IMR-90 (cell line): ENCODE measurements at regions not wholly inside any gene's neighbourhood (a gene's known extent, or its start where the extent isn't known, plus 50 kb on each side); places are given as distances from the start of the nearest gene placed in this dataset.

Experiments used
- ATAC-seq: fragments of 200-7000 bp; cut with Tn5 transposase; 2 replicates; pipeline ENCODE4 v1.9.1; 2020; ENCODE audit warnings: low read depth, mild to moderate bottlenecking, moderate library complexity
- BruUV-seq: library from RNA; stranded (reverse); fragments of 400-500 nt; replicated peaks from 2 replicates; lab custom pipeline; 2021; lab: Mats Ljungman, UMichigan
- CTCF ChIA-PET: fragments of 300-600 bp; formaldehyde crosslinking; extraction: SDS; loops from one replicate; lab custom pipeline; 2021; ENCODE audit warnings: antibody characterized with exemption; lab: Yijun Ruan, JAX
- POLR2A ChIA-PET: fragments of 300-600 bp; sonication (Branson Sonifier 250); formaldehyde crosslinking; loops from one replicate; lab custom pipeline; 2022; ENCODE audit warnings: antibody characterized with exemption; ENCODE audit not compliant: unreplicated experiment; lab: Charles Lee
- DNase-seq: peaks from one replicate; pipeline ENCODE4 v3.0.0; 2013
- H2AFZ ChIP-seq: replicated peaks from 2 replicates; pipeline ENCODE3; 2013; ENCODE audit warnings: low read length, mild to moderate bottlenecking; ENCODE audit not compliant: poor library complexity
- H2AK5ac ChIP-seq: 2 replicates; pipeline ENCODE4 v1.6.1; 2013; ENCODE audit warnings: low read depth, low read length, inconsistent platforms
- H2AK9ac ChIP-seq: replicated peaks from 2 replicates; pipeline ENCODE3; 2013; ENCODE audit warnings: mild to moderate bottlenecking, low read depth, low read length, moderate library complexity; ENCODE audit not compliant: poor library complexity
- H2BK120ac ChIP-seq: 2 replicates; pipeline ENCODE4 v1.6.1; 2013; ENCODE audit warnings: low read depth, low read length, inconsistent platforms
- H2BK15ac ChIP-seq: 3 replicates; pipeline ENCODE4 v1.6.1; 2013; ENCODE audit warnings: low read depth, low read length, inconsistent platforms
- H2BK20ac ChIP-seq: 2 replicates; pipeline ENCODE4 v1.6.1; 2013; ENCODE audit warnings: low read depth, mild to moderate bottlenecking, inconsistent platforms, low read length, moderate library complexity
- H2BK5ac ChIP-seq: 2 replicates; pipeline ENCODE4 v1.6.1; 2013; ENCODE audit warnings: mild to moderate bottlenecking, low read depth, low read length, inconsistent platforms; ENCODE audit not compliant: poor library complexity, severe bottlenecking
- H3K14ac ChIP-seq: replicated peaks from 2 replicates; pipeline ENCODE4 v1.6.1; 2013; ENCODE audit warnings: low read depth, low read length, inconsistent platforms
- H3K18ac ChIP-seq: 2 replicates; pipeline ENCODE4 v1.6.1; 2013; ENCODE audit warnings: low read depth, low read length, control low read depth
- H3K23ac ChIP-seq: 2 replicates; pipeline ENCODE4 v1.6.1; 2013; ENCODE audit warnings: low read depth, low read length, inconsistent platforms
- H3K27ac ChIP-seq: 2 replicates; pipeline ENCODE4 v1.5.1; 2013; ENCODE audit warnings: mild to moderate bottlenecking, control low read depth, low read length; ENCODE audit not compliant: insufficient read depth
- H3K27me3 ChIP-seq: 2 replicates; pipeline ENCODE4 v1.6.1; 2013; ENCODE audit warnings: low read length; ENCODE audit not compliant: control insufficient read depth, insufficient read depth
- H3K36me3 ChIP-seq: 2 replicates; pipeline ENCODE4 v1.6.1; 2013; ENCODE audit warnings: low read length, mixed read lengths; ENCODE audit not compliant: control insufficient read depth, insufficient read depth
- H3K4ac ChIP-seq: 2 replicates; pipeline ENCODE4 v1.6.1; 2013; ENCODE audit warnings: low read depth, low read length, inconsistent platforms
- H3K4me1 ChIP-seq: 2 replicates; pipeline ENCODE4 v1.6.1; 2013; ENCODE audit warnings: low read length, mixed read lengths; ENCODE audit not compliant: control insufficient read depth, insufficient read depth
- H3K4me2 ChIP-seq: 2 replicates; pipeline ENCODE4 v1.6.1; 2013; ENCODE audit warnings: low read depth, mild to moderate bottlenecking, control low read depth, low read length, moderate library complexity
- H3K4me3 ChIP-seq: 2 replicates; pipeline ENCODE4 v1.5.1; 2013; ENCODE audit warnings: low read depth, mild to moderate bottlenecking, control low read depth, low read length, moderate library complexity; ENCODE audit not compliant: insufficient read depth
- H3K56ac ChIP-seq: 2 replicates; pipeline ENCODE4 v1.6.1; 2013; ENCODE audit warnings: low read length, inconsistent platforms; ENCODE audit not compliant: insufficient read depth; ENCODE audit errors: extremely low read depth
- H3K79me1 ChIP-seq, 2 experiments: 2 replicates each; pipeline ENCODE4 v1.6.1; 2013; ENCODE audit warnings: low read length in 2 of 2, inconsistent platforms in 1 of 2, low read depth in 1 of 2
- H3K9ac ChIP-seq: 2 replicates; pipeline ENCODE4 v1.6.1; 2013; ENCODE audit warnings: low read depth, low read length, control low read depth
- H3K9me1 ChIP-seq: 2 replicates; pipeline ENCODE4 v1.6.1; 2013; ENCODE audit warnings: low read length, inconsistent platforms; ENCODE audit not compliant: insufficient read depth
- H3K9me3 ChIP-seq: 2 replicates; pipeline ENCODE4 v1.6.1; 2013; ENCODE audit warnings: low read length; ENCODE audit not compliant: control insufficient read depth, insufficient read depth
- H4K20me1 ChIP-seq: 2 replicates; pipeline ENCODE4 v1.6.1; 2013; ENCODE audit warnings: low read length, inconsistent platforms; ENCODE audit not compliant: insufficient read depth
- H4K5ac ChIP-seq: 2 replicates; pipeline ENCODE4 v1.6.1; 2013; ENCODE audit warnings: mild to moderate bottlenecking, low read depth, low read length, control low read depth
- H4K8ac ChIP-seq, 2 experiments: 2 replicates each; pipeline ENCODE4 v1.6.1; 2013; ENCODE audit warnings: low read depth in 2 of 2, low read length in 2 of 2, control low read depth in 1 of 2, inconsistent platforms in 1 of 2
- H4K91ac ChIP-seq: 2 replicates; pipeline ENCODE4 v1.6.1; 2013; ENCODE audit warnings: low read depth, low read length, inconsistent platforms; ENCODE audit not compliant: insufficient read depth
- BHLHE40 ChIP-seq: fragments of 150-350 bp; IDR thresholded peaks from 2 replicates; pipeline ENCODE4 v1.6.1; 2016; ENCODE audit warnings: mild to moderate bottlenecking, low read depth, low read length
- FOS ChIP-seq: fragments of 150-350 bp; IDR thresholded peaks from 2 replicates; pipeline ENCODE4 v1.6.1; 2016; ENCODE audit warnings: low read depth, low read length
- MAZ ChIP-seq: IDR thresholded peaks from 2 replicates; pipeline ENCODE4 v1.6.1; 2012; ENCODE audit warnings: low read depth, mild to moderate bottlenecking, low read length, improper control_type of control experiment, moderate library complexity, borderline replicate concordance
- NFE2L2 ChIP-seq: fragments of 150-350 bp; IDR thresholded peaks from 2 replicates; pipeline ENCODE4 v1.6.1; 2016; ENCODE audit warnings: low read depth, mild to moderate bottlenecking, low read length
- RAD21 ChIP-seq: IDR thresholded peaks from 2 replicates; pipeline ENCODE4 v1.6.1; 2012; ENCODE audit warnings: low read length, improper control_type of control experiment
- RCOR1 ChIP-seq: IDR thresholded peaks from 2 replicates; pipeline ENCODE4 v1.6.1; 2012; ENCODE audit warnings: mild to moderate bottlenecking, low read length, improper control_type of control experiment; ENCODE audit not compliant: insufficient replicate concordance
- SMC3 ChIP-seq: fragments of 150-350 bp; IDR thresholded peaks from 2 replicates; pipeline ENCODE4 v1.6.1; 2016; ENCODE audit warnings: low read depth, mild to moderate bottlenecking, antibody characterized with exemption, low read length, moderate library complexity
- USF2 ChIP-seq: fragments of 150-350 bp; IDR thresholded peaks from 2 replicates; pipeline ENCODE4 v1.6.1; 2017; ENCODE audit warnings: mild to moderate bottlenecking, antibody characterized with exemption, low read length, low read depth
- WGBS, 2 experiments: methylation state at CpG; one replicate each; pipeline versions ENCODE4 v1.1.5 to v1.1.7; 2013; ENCODE audit warnings: missing lambda C conversion rate in 2 of 2; ENCODE audit not compliant: insufficient read length in 1 of 2; ENCODE audit errors: extremely low coverage in 2 of 2; 5-methylcytosine and 5-hydroxymethylcytosine counted together
- dilution Hi-C: fragments of 300-500 bp; cut with HindIII; formaldehyde crosslinking; loops from one replicate; pipeline ENCODE4 v1.14.3; 2018; ENCODE audit warnings: low sequenced_read_pairs; ENCODE audit not compliant: unreplicated experiment
- in situ Hi-C: fragments of 300-500 bp; cut with MboI; formaldehyde crosslinking; loops from 3 replicates; pipeline ENCODE4 v1.14.3; 2019; ENCODE audit warnings: low sequenced_read_pairs, inconsistent platforms, mixed read lengths
- intact Hi-C: fragments of 100-400 bp; cut with micrococcal nuclease; formaldehyde crosslinking; loops from 2 replicates; pipeline ENCODE4 v1.10.0; 2022

- peak overlapping the region; percentile 77 for H2AFZ ChIP-seq
- peak overlapping the region; percentile 95 to 98 for H4K8ac ChIP-seq
- peak overlapping the region; percentile 98 for H4K91ac ChIP-seq
- ATAC-seq: peak; percentile 30
- intact Hi-C loops (loop anchor here (5.0 kb wide), 2 partner anchors 53 to 98 kb away; partner anchors contain the start of gene IFFO2), in situ Hi-C loops (no loop called here), dilution Hi-C loops (no loop called here)
- peak overlapping the region; percentile 91 for H3K23ac ChIP-seq
- H3K9ac ChIP-seq: peak overlapping the region; percentile 22; the same call in 1 of the 2 replicates
- peak overlapping the region; percentile 95 for H3K14ac ChIP-seq
- H3K4ac ChIP-seq: peak overlapping the region; percentile 98
- no peaks in the 10 kb centered on the region for H4K20me1 ChIP-seq
- no TSS peak for BruUV-seq
- peak overlapping the region; percentile 68 for H3K18ac ChIP-seq
- H3K9me3 ChIP-seq: no peaks in the 10 kb centered on the region
- H2BK15ac ChIP-seq: peak overlapping the region; percentile 97; the same call in 2 of the 3 replicates
- H3K4me1 ChIP-seq: peaks cover 26% of the 10 kb centered on the region
- peak overlapping the region; percentile 87 for H2BK5ac ChIP-seq
- H4K5ac ChIP-seq: peak overlapping the region; percentile 66
- H3K4me3 ChIP-seq: no peak overlapping the region
- ChIA-PET CTCF (interaction anchor here (0.6 to 1.5 kb wide), 4 partner anchors 97 to 196 kb away, joined by 3 to 7 read pairs (median 5); no protein-coding TSS in a partner anchor), POLR2A (no interaction called here)
- H3K27me3 ChIP-seq: no peaks in the 10 kb centered on the region
- peak overlapping the region; percentile 99 for H2BK120ac ChIP-seq
- H2AK5ac ChIP-seq: peak overlapping the region; percentile 98
- peak; percentile 93 for DNase-seq
- H3K56ac ChIP-seq: peak overlapping the region; percentile 87
- no peaks in the 10 kb centered on the region for H3K36me3 ChIP-seq
- H3K27ac ChIP-seq: peak overlapping the region; percentile 86
- TF ChIP-seq NFE2L2: peak; percentile 59
- TF ChIP-seq BHLHE40: peak; percentile 62
- no peak for TF ChIP-seq SMC3
- peak; percentile 18; the same call in 1 of the 2 replicates for TF ChIP-seq MAZ
- no peak for TF ChIP-seq RAD21
- peak; percentile 42 for TF ChIP-seq RCOR1
- TF ChIP-seq USF2: no peak
- peak; percentile 18; the same call in 1 of the 2 replicates for TF ChIP-seq FOS
- peaks cover 34% of the 10 kb centered on the region for H3K9me1 ChIP-seq
- 100% methylated on average over 1 of the region's 8 CpGs; no CpG with 5 or more reads in 1 of the 2 experiments for WGBS, 2 experiments
- peak overlapping the region; percentile 99 for H2BK20ac ChIP-seq
- no peak overlapping the region for H3K4me2 ChIP-seq
- no peaks in the 10 kb centered on the region for H3K79me1 ChIP-seq
- H2AK9ac ChIP-seq: peak overlapping the region; percentile 88
Observed at GRCh38 chr1:19009882-19010321, 53.4 kb upstream of the IFFO2 start.
